ENCODE measurements at regions not wholly inside any gene's neighbourhood (a gene's known extent, or its start where the extent isn't known, plus 50 kb on each side); places are given as distances from the start of the nearest gene placed in this dataset.

- TF ChIP-seq ZNF513 (CRISPR knock-in tag; conservative IDR thresholded peaks at IDR 0.05): no peak
- no peak for TF ChIP-seq ZNF362 (CRISPR knock-in tag; IDR thresholded peaks at IDR 0.05; ENCODE audit: borderline replicate concordance)
- no peak for TF ChIP-seq ZNF550 (CRISPR knock-in tag; IDR thresholded peaks at IDR 0.05; ENCODE audit: borderline replicate concordance)
- no peak for TF ChIP-seq NR1H2 (CRISPR knock-in tag; IDR thresholded peaks at IDR 0.05; ENCODE audit: borderline replicate concordance, low read depth)
- peak; percentile 47 for TF ChIP-seq ASH2L (IDR thresholded peaks at IDR 0.05; ENCODE audit: insufficient read length, low read depth, low read length)
- no peak for TF ChIP-seq SRSF9 (IDR thresholded peaks at IDR 0.05; ENCODE audit: borderline replicate concordance, insufficient read depth, low read depth, low read length, poor library complexity, severe bottlenecking)
- no peak for TF ChIP-seq YEATS4 (CRISPR knock-in tag; IDR thresholded peaks at IDR 0.05; ENCODE audit: borderline replicate concordance)
- TF ChIP-seq NFRKB (IDR thresholded peaks at IDR 0.05): no peak
- no peak for TF ChIP-seq MATR3 (CRISPR knock-in tag; IDR thresholded peaks at IDR 0.05)
- TF ChIP-seq RFX3 (CRISPR knock-in tag; IDR thresholded peaks at IDR 0.05): no peak
- TF ChIP-seq ZNF432 (CRISPR knock-in tag; IDR thresholded peaks at IDR 0.05; ENCODE audit: borderline replicate concordance): no peak
- TF ChIP-seq ZNF484 (CRISPR knock-in tag; IDR thresholded peaks at IDR 0.05; ENCODE audit: borderline replicate concordance, low read depth): no peak
- TF ChIP-seq NFAT5 (CRISPR knock-in tag; IDR thresholded peaks at IDR 0.05): no peak
- no peak for TF ChIP-seq ZIK1 (CRISPR knock-in tag; IDR thresholded peaks at IDR 0.05; ENCODE audit: borderline replicate concordance, low read depth)
- TF ChIP-seq SOX13 (IDR thresholded peaks at IDR 0.05): no peak
- TF ChIP-seq SOX13 (CRISPR knock-in tag; conservative IDR thresholded peaks at IDR 0.05 in 1 of 2, IDR thresholded peaks at IDR 0.05 in 1 of 2): no peak; a peak in 1 of 4 replicates
- TF ChIP-seq ZNF746 (CRISPR knock-in tag; IDR thresholded peaks at IDR 0.05): no peak
- TF ChIP-seq ZNF510 (CRISPR knock-in tag; IDR thresholded peaks at IDR 0.05; ENCODE audit: low read depth): no peak
- no peak for TF ChIP-seq ZNF382 (CRISPR knock-in tag; IDR thresholded peaks at IDR 0.05; ENCODE audit: borderline replicate concordance)
- no peak for TF ChIP-seq ZNF577 (CRISPR knock-in tag; IDR thresholded peaks at IDR 0.05; ENCODE audit: borderline replicate concordance, low read depth)
Measured at GRCh38 chr14:34098045-34098984, 147.4 kb upstream of the EGLN3 start (continued).

Data from HepG2 (cell line).